ENCODE measurements at regions not wholly inside any gene's neighbourhood (a gene's known extent, or its start where the extent isn't known, plus 50 kb on each side); places are given as distances from the start of the nearest gene placed in this dataset.
A peak's percentile ranks its signal among the peaks of the same experiment; 100 is the strongest.

DNA sequence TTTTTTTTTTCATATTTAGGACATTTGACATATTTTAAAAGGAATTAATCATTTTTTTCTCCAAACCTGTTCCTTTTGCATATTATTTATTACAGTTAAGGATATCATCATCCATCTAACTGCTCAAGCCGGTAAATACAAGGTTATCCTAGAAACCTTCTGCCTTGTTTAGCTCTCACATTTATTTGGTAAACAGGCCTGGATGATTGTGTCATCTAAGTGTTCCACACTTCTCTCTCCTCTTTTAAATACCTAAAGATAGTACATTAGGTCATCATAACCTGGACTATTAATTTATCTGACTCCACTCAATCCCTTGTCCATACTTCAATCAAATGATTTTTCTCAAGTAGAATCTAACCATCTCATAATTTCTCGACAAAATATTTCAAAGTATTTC lies 511.7 kb upstream of the KLHL1 start:
- H4K20me1 ChIP-seq (ENCODE audit: insufficient read depth, low read length), result no peaks in the 10 kb centered on the region
- Mint-ChIP-seq H3K9me3 (ENCODE audit: unreplicated experiment) (no peaks in the 10 kb centered on the region), H3K27me3 (ENCODE audit: low read depth, unreplicated experiment) (no peaks in the 10 kb centered on the region), H3K4me3 (ENCODE audit: unreplicated experiment) (no peak overlapping the region), H3K36me3 (ENCODE audit: low read depth, unreplicated experiment) (no peaks in the 10 kb centered on the region), H3K4me1 (ENCODE audit: low read depth, unreplicated experiment) (no peaks in the 10 kb centered on the region), H3K27ac (ENCODE audit: unreplicated experiment) (no peak overlapping the region)
- H3K9ac ChIP-seq (ENCODE audit: low read length), result no peak overlapping the region
- TF ChIP-seq EZH2 (IDR thresholded peaks at IDR 0.05; ENCODE audit: insufficient read depth, low read length), result no peak
- TF ChIP-seq, protein P1, sequence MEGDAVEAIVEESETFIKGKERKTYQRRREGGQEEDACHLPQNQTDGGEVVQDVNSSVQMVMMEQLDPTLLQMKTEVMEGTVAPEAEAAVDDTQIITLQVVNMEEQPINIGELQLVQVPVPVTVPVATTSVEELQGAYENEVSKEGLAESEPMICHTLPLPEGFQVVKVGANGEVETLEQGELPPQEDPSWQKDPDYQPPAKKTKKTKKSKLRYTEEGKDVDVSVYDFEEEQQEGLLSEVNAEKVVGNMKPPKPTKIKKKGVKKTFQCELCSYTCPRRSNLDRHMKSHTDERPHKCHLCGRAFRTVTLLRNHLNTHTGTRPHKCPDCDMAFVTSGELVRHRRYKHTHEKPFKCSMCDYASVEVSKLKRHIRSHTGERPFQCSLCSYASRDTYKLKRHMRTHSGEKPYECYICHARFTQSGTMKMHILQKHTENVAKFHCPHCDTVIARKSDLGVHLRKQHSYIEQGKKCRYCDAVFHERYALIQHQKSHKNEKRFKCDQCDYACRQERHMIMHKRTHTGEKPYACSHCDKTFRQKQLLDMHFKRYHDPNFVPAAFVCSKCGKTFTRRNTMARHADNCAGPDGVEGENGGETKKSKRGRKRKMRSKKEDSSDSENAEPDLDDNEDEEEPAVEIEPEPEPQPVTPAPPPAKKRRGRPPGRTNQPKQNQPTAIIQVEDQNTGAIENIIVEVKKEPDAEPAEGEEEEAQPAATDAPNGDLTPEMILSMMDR (IDR thresholded peaks at IDR 0.05; ENCODE audit: insufficient read depth, low read depth, low read length), result no peak
- no peaks in the 10 kb centered on the region for H3K27me3 ChIP-seq (ENCODE audit: insufficient read depth, low read length)
- no peak for FAIRE-seq
- H3K27ac ChIP-seq (ENCODE audit: low read depth, low read length), result no peak overlapping the region
- no peak overlapping the region for H3K4me2 ChIP-seq (ENCODE audit: low read length)
- H2AFZ ChIP-seq (ENCODE audit: low read depth, low read length), result no peak overlapping the region
- no peaks in the 10 kb centered on the region for H3K9me3 ChIP-seq (ENCODE audit: insufficient read depth, low read depth, low read length)
- no peaks in the 10 kb centered on the region for H3K4me1 ChIP-seq (ENCODE audit: insufficient read depth, low read length)
- no peaks in the 10 kb centered on the region for H3K36me3 ChIP-seq (ENCODE audit: insufficient read depth, low read length)
- H3K79me2 ChIP-seq (ENCODE audit: insufficient read depth, low read length), result no peaks in the 10 kb centered on the region
- no peak for DNase-seq (ENCODE audit: low read depth)
- H3K4me3 ChIP-seq (ENCODE audit: insufficient read depth, low read depth, low read length), result no peak overlapping the region

GRCh38 chr13:70616847-70617246 lies 508.6 kb upstream of the KLHL1 start:
- H3K4me3 Mint-ChIP-seq (ENCODE audit: unreplicated experiment), result no peak overlapping the region
- H3K4me1 Mint-ChIP-seq (ENCODE audit: low read depth, unreplicated experiment), result no peaks in the 10 kb centered on the region
- no peaks in the 10 kb centered on the region for H3K36me3 Mint-ChIP-seq (ENCODE audit: low read depth, unreplicated experiment)
- H3K27me3 ChIP-seq (ENCODE audit: insufficient read depth, low read length), result no peaks in the 10 kb centered on the region
- H3K9me3 Mint-ChIP-seq (ENCODE audit: unreplicated experiment), result no peaks in the 10 kb centered on the region
- FAIRE-seq (no peak), DNase-seq (ENCODE audit: low read depth) (no peak)
- no peak overlapping the region for H3K9ac ChIP-seq (ENCODE audit: low read length)
- no peaks in the 10 kb centered on the region for H4K20me1 ChIP-seq (ENCODE audit: insufficient read depth, low read length)
- H3K27ac ChIP-seq (ENCODE audit: low read depth, low read length), result no peak overlapping the region
- H3K79me2 ChIP-seq (ENCODE audit: insufficient read depth, low read length), result no peaks in the 10 kb centered on the region
- no peak overlapping the region for H3K4me3 ChIP-seq (ENCODE audit: insufficient read depth, low read depth, low read length)
- no peaks in the 10 kb centered on the region for H3K27me3 Mint-ChIP-seq (ENCODE audit: low read depth, unreplicated experiment)
- H3K36me3 ChIP-seq (ENCODE audit: insufficient read depth, low read length), result no peaks in the 10 kb centered on the region
- no peak overlapping the region for H3K4me2 ChIP-seq (ENCODE audit: low read length)
- no peaks in the 10 kb centered on the region for H3K9me3 ChIP-seq (ENCODE audit: insufficient read depth, low read depth, low read length)
- no peak overlapping the region for H3K27ac Mint-ChIP-seq (ENCODE audit: unreplicated experiment)
- TF ChIP-seq EZH2 (IDR thresholded peaks at IDR 0.05; ENCODE audit: insufficient read depth, low read length), result no peak
- TF ChIP-seq, protein P1 (IDR thresholded peaks at IDR 0.05; ENCODE audit: insufficient read depth, low read depth, low read length), result no peak
- no peak overlapping the region for H2AFZ ChIP-seq (ENCODE audit: low read depth, low read length)
- H3K4me1 ChIP-seq (ENCODE audit: insufficient read depth, low read length), result no peaks in the 10 kb centered on the region

DNA sequence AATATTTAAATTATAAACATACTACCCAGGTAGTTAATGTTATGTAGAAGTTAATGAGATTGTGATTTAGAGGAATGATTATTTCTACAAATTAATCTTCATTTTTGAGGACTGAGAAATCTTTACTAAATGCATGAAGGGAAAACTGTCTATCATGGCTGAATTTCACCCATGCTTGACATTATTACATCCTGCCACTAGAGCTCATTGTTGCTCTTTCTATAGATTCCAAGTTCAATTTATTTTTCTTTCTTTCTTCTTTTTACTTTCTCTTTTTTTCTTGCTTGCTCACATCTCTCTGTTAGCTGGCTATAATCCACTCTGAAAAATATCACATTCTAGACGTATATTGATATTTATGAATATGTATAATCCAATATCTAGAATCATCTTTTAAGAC lies 505.0 kb upstream of the KLHL1 start:
- Histone ChIP-seq H2AFZ (ENCODE audit: low read depth, low read length) (no peak overlapping the region), H3K79me2 (ENCODE audit: insufficient read depth, low read length) (no peaks in the 10 kb centered on the region), H3K9ac (ENCODE audit: low read length) (no peak overlapping the region), H4K20me1 (ENCODE audit: insufficient read depth, low read length) (no peaks in the 10 kb centered on the region), H3K4me1 (ENCODE audit: insufficient read depth, low read length) (no peaks in the 10 kb centered on the region), H3K36me3 (ENCODE audit: insufficient read depth, low read length) (no peaks in the 10 kb centered on the region), H3K27ac (ENCODE audit: low read depth, low read length) (no peak overlapping the region), H3K9me3 (ENCODE audit: insufficient read depth, low read depth, low read length) (no peaks in the 10 kb centered on the region), H3K4me2 (ENCODE audit: low read length) (no peak overlapping the region), H3K4me3 (ENCODE audit: insufficient read depth, low read depth, low read length) (no peak overlapping the region), H3K27me3 (ENCODE audit: insufficient read depth, low read length) (no peaks in the 10 kb centered on the region)
- no peak for FAIRE-seq
- Mint-ChIP-seq H3K27me3 (ENCODE audit: low read depth, unreplicated experiment) (no peaks in the 10 kb centered on the region), H3K27ac (ENCODE audit: unreplicated experiment) (peak overlapping the region; percentile 63), H3K36me3 (ENCODE audit: low read depth, unreplicated experiment) (no peaks in the 10 kb centered on the region), H3K4me1 (ENCODE audit: low read depth, unreplicated experiment) (no peaks in the 10 kb centered on the region), H3K9me3 (ENCODE audit: unreplicated experiment) (no peaks in the 10 kb centered on the region), H3K4me3 (ENCODE audit: unreplicated experiment) (no peak overlapping the region)
- no peak for DNase-seq (ENCODE audit: low read depth)
- TF ChIP-seq, protein P1 (IDR thresholded peaks at IDR 0.05; ENCODE audit: insufficient read depth, low read depth, low read length), result peak; percentile 36
- TF ChIP-seq EZH2 (IDR thresholded peaks at IDR 0.05; ENCODE audit: insufficient read depth, low read length), result no peak

Data from astrocyte (in vitro differentiated cells and primary cell).